Ishikawa (cell line): ENCODE measurements at regions not wholly inside any gene's neighbourhood (a gene's known extent, or its start where the extent isn't known, plus 50 kb on each side); places are given as distances from the start of the nearest gene placed in this dataset.

ENCODE experiments used
- CEBPB ChIP-seq: IDR thresholded peaks from 2 replicates; pipeline ENCODE4 v1.6.1; 2012
- CREB1 ChIP-seq: IDR thresholded peaks from 2 replicates; pipeline ENCODE4 v1.6.1; 2012; ENCODE audit warnings: low read depth
- EGR1 ChIP-seq: IDR thresholded peaks from 2 replicates; pipeline ENCODE4 v1.6.1; 2012
- EP300 ChIP-seq: IDR thresholded peaks from 2 replicates; pipeline ENCODE4 v1.6.1; 2012; ENCODE audit warnings: borderline replicate concordance
- FOXM1 ChIP-seq: IDR thresholded peaks from 2 replicates; pipeline ENCODE4 v1.6.1; 2012; ENCODE audit warnings: low read depth, borderline replicate concordance
- MAX ChIP-seq: IDR thresholded peaks from 2 replicates; pipeline ENCODE4 v1.6.1; 2012
- NFIC ChIP-seq: IDR thresholded peaks from 2 replicates; pipeline ENCODE4 v1.6.1; 2012
- RAD21 ChIP-seq: IDR thresholded peaks from 2 replicates; pipeline ENCODE4 v1.6.1; 2012; ENCODE audit warnings: low read depth
- REST ChIP-seq: IDR thresholded peaks from 2 replicates; pipeline ENCODE4 v1.6.1; 2012; ENCODE audit warnings: low read depth, mild to moderate bottlenecking
- TAF1 ChIP-seq: IDR thresholded peaks from 2 replicates; pipeline ENCODE4 v1.6.1; 2012; ENCODE audit warnings: low read depth, mild to moderate bottlenecking
- TCF12 ChIP-seq: IDR thresholded peaks from 2 replicates; pipeline ENCODE4 v1.6.1; 2012; ENCODE audit warnings: low read depth
- TEAD4 ChIP-seq: IDR thresholded peaks from 2 replicates; pipeline ENCODE4 v1.6.1; 2012
- USF1 ChIP-seq: IDR thresholded peaks from 2 replicates; pipeline ENCODE4 v1.6.1; 2012
- YY1 ChIP-seq: IDR thresholded peaks from 2 replicates; pipeline ENCODE4 v1.6.1; 2012; ENCODE audit warnings: low read depth
- ZBTB7A ChIP-seq: IDR thresholded peaks from 2 replicates; pipeline ENCODE4 v1.6.1; 2012; ENCODE audit warnings: low read depth

GRCh38 chr6:12354499-12354898 is 64.3 kb downstream of the EDN1 start:
- no peak for TF ChIP-seq TEAD4
- no peak for TF ChIP-seq CEBPB
- no peak for TF ChIP-seq EGR1
- no peak for TF ChIP-seq REST
- TF ChIP-seq ZBTB7A, result no peak
- TF ChIP-seq TAF1, result no peak

DNA sequence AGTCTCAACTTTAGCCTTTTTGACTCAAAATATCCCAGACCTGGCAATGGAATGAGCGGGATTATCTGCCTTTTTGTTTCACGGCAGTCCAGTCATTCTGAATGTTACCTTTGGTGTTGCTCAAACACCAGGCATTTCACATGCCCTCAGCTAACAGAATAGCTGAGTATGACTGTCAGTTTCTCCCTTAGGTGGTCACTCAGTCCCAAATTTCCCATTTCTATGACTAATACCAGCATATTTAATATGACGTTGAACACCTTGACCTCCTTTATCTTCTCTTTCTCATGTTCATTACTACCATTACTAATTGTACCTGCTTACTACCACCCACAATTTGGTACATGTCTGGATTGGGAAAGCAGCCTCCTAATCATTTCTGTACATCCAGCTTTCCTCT is 65.2 kb downstream of the EDN1 start:
- TF ChIP-seq YY1, result no peak
- TF ChIP-seq NFIC, result no peak
- TF ChIP-seq CEBPB, result no peak
- TF ChIP-seq ZBTB7A, result no peak
- no peak for TF ChIP-seq USF1
- no peak for TF ChIP-seq EGR1
- no peak for TF ChIP-seq FOXM1

- TF ChIP-seq REST, result no peak
- TF ChIP-seq CREB1, result no peak
- TF ChIP-seq TEAD4, result no peak
- TF ChIP-seq EP300, result no peak
- no peak for TF ChIP-seq NFIC
- no peak for TF ChIP-seq FOXM1
- TF ChIP-seq USF1, result no peak
These were observed 66.3 kb downstream of the EDN1 start for GRCh38 chr6:12356431-12356830.

GRCh38 chr6:12356983-12357972 is 67.1 kb downstream of the EDN1 start:
- TF ChIP-seq REST (no peak), TAF1 (no peak), TEAD4 (no peak), RAD21 (no peak), TCF12 (no peak), CREB1 (no peak), EP300 (no peak), FOXM1 (no peak), NFIC (no peak), CEBPB (no peak), YY1 (no peak), MAX (no peak), EGR1 (no peak), ZBTB7A (no peak)

GRCh38 chr6:12359036-12359435 is 68.9 kb downstream of the EDN1 start:
- TF ChIP-seq REST (no peak), EP300 (no peak), CREB1 (no peak), USF1 (no peak), TAF1 (no peak), NFIC (no peak), YY1 (no peak), TEAD4 (no peak), FOXM1 (no peak), TCF12 (no peak), RAD21 (no peak), CEBPB (no peak), EGR1 (no peak), ZBTB7A (no peak), MAX (no peak)
